ENCODE measurements at regions not wholly inside any gene's neighbourhood (a gene's known extent, or its start where the extent isn't known, plus 50 kb on each side); places are given as distances from the start of the nearest gene placed in this dataset.

DNA sequence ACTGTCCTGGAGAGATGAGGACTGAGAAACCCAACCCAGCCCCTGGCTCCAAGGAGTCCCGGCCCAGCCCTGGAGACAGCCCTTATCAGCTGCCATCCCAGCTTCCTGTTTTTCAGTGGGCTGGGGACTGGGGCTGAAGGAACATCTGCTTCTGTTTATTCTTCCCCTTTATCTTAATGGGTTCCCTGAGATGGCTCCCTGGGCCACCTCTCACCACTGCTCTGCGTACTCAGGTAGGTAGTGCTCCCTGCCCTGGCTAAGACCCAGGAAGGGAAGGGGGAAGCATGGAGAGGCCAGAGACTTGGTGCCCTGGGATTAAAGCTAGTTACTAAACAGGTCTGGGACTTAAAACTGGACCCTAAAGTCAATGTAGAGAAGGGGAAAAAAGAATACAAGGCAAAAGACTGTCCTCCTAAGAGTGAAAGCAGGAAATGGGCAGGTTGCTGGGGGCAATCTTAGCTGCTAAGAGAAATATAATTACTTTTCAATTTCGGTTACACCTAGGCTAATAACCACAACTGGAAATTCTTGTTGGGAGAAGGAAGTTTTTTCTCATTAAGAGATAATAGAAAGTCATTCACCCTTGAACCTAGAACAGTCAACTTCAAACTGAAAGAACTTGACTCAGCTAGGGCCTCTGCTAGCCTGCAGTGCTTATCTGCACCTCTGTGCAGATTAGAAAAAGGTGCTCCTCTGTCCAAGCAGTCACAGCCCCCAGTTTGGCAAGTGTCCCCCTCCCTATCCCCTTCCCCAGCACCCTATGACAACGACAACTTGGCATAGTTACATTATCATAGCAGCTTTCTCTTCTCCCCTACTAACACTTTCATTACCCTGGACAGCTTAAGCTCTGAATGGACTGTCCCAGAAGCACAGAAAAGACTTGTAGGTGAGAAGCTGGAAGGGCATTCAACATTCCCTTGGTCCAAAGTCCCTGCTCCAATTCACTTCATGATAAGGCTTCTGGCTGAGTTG is 65.6 kb upstream of the KDM7A start:
- DNase-seq (ENCODE audit: low read depth): no peak

DNA sequence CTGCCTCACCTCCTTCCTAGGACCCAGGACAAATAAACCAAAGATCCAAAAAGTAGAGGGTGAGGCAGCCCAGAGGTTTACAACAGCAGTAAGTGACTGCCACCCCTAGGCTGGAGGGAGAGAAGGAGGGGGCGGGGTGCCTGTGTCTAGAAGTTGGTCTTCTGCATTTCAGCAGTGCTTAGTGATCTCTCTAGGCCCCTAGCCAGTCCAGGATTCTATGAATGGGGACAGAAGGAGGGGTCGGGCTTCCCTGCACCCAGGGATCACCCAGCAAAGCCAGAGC is 62.8 kb upstream of the KDM7A start:
- no peak for DNase-seq (ENCODE audit: low read depth)

GRCh38 chr7:140238778-140239652 is 62.2 kb upstream of the KDM7A start:
- DNase-seq (ENCODE audit: low read depth): no peak

GRCh38 chr7:140237390-140237789 is 60.6 kb upstream of the KDM7A start:
- no peak for DNase-seq (ENCODE audit: low read depth)

GRCh38 chr7:140236626-140237025 is 59.8 kb upstream of the KDM7A start:
- no peak for DNase-seq (ENCODE audit: low read depth)

DNA sequence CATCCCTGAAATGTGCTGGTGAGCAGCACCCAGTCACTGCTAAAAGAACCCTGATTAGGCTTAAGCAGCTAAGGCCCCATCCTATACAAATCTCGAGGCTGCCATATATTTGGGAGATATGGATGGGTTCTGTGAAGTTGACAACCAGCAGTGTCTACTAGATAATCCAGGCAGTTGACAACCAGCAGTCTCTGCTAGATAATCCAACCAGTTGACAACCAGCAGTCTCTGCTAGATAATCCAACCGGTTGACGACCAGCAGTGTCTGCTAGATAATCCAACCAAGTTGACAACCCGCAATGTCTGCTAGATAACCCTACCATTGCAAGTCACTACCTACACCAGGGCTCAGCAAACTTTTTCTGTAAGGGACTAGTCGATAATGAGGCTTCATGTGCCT is 58.3 kb upstream of the KDM7A start:
- no peak for DNase-seq (ENCODE audit: low read depth)

- DNase-seq (ENCODE audit: low read depth): no peak
Measured at GRCh38 chr7:140232957-140233917, 56.5 kb upstream of the KDM7A start.

DNA sequence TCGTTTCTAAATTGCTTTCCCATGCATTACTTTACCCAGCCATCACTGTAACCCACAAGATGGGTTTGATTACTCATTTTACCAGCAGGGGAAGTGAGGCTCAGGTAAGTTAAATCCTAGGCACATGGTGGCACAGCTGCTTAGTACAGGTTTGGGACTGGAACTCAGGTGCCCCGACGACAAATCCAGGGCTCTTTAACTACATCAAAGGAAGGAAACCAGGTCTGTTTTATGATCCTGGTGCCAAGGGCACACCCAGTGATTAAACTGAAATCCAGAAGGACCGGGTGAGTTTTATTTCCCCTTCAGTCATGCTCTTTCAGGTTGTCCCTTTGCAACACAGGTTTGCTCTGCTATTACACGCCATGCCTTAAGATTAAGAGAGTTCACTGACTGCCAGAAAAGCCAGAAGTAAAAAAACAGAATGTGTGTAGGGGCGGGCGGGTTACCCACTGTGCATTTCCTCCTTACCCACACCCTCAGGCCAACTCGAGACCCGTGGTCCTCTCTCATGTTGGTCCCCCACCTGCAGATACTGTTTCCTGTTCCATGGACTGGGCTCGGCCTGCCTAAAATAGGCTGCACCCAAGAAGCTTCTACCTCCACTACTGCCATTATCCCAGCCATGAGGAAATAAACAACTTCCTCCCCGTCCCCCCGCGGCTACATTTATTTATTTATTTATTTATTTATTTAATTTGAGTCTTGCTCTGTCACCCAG is 55.1 kb upstream of the KDM7A start:
- DNase-seq (ENCODE audit: low read depth): peak; percentile 11

- DNase-seq (ENCODE audit: low read depth): peak; percentile 36
Measured at GRCh38 chr7:140230861-140231770, 54.3 kb upstream of the KDM7A start.

DNA sequence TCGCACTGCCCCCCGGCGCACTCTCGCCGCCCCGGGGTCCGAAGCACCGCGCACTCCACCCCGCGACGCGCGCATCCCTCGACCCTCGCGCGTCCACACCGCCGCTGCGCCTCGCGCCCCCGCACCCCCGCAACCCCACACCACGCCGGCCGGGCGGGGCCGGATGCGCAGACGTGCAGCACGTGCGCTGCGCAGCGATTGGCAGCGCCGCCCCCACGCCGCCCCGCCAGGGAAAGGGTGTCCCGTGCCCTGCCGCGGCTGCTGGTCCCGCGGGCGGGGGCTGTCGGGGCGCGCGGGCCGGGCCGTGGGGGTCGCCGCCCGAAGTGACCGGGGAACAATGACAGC is 53.7 kb upstream of the KDM7A start:
- peak; percentile 72 for DNase-seq (ENCODE audit: low read depth)

DNA sequence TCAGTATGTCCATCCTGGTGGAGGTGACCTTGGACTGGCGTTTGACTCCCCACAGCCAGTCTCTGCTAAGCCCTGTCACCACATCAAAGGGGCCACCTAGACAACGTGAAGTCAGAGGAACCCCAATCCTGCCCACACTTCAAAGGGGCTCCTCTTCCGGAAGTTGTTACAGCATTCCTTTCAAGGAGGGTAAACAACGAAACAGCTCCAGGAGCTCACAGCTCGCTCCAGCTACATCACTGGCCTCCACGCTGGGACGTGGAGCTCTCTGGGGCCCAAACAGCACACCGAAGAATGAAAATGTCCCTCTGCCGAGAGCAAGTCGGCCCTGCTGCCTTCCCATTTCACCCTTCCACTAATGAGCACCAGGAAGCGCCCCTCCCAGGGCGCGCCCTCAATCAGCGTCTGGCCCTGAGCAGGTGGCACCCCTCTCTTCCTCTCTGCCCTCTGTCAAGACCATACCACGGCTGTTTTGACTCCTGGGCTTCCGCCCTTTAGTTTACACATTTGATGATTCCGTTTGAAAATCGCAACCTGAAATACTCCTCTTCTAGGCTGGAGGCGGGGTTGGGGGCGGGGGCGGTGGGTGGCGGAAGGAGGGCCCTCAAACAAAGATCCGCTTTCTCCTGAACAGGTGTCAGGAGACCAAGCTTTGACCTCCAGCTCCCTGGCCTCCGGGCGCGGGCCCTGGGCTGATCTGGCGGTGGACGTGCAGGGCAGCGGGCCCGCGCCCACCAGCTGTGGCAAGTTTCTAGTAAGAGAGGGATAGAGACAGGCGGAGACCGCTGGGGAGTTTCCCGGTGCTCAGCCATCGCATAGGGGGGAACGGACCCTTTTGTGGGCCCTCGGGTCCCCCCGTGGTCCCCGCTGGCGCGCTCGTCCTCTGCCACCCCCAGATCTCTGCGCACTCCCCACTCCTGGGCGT is 53.1 kb upstream of the KDM7A start:
- DNase-seq (ENCODE audit: low read depth): peak; percentile 57

- no peak for DNase-seq (ENCODE audit: low read depth)
Measured at GRCh38 chr7:140229101-140229525, 52.3 kb upstream of the KDM7A start.

Data from activated T-cell treated with anti-CD3 and anti-CD28 coated beads for 1 hour (primary cell).